ENCODE measurements at regions not wholly inside any gene's neighbourhood (a gene's known extent, or its start where the extent isn't known, plus 50 kb on each side); places are given as distances from the start of the nearest gene placed in this dataset.

DNA sequence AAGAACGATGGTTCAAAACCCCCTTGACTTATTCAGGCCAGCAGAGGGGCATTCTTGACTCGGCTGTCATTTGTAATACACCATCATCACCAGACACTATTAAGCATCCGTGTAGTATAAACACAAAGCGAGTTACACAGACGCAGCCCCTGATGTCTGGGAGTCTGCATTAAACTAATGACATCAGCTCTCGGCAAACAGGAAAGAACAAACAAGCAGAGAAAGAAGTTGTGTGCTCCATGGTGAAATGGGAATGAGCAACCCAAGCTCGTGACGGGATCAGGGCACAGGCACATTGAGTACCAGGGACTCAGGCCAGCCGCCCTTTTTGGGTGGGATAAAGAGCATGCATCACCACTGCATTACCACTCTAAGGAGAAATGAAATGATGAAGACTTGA, 460.1 kb downstream of the MED13L start:
- TF ChIP-seq, protein P1, sequence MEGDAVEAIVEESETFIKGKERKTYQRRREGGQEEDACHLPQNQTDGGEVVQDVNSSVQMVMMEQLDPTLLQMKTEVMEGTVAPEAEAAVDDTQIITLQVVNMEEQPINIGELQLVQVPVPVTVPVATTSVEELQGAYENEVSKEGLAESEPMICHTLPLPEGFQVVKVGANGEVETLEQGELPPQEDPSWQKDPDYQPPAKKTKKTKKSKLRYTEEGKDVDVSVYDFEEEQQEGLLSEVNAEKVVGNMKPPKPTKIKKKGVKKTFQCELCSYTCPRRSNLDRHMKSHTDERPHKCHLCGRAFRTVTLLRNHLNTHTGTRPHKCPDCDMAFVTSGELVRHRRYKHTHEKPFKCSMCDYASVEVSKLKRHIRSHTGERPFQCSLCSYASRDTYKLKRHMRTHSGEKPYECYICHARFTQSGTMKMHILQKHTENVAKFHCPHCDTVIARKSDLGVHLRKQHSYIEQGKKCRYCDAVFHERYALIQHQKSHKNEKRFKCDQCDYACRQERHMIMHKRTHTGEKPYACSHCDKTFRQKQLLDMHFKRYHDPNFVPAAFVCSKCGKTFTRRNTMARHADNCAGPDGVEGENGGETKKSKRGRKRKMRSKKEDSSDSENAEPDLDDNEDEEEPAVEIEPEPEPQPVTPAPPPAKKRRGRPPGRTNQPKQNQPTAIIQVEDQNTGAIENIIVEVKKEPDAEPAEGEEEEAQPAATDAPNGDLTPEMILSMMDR (IDR thresholded peaks at IDR 0.05): no peak
- TF ChIP-seq POLR2A (IDR thresholded peaks at IDR 0.05): no peak
